Islet of Langerhans (tissue), 1 donor: ENCODE measurements at regions not wholly inside any gene's neighbourhood (a gene's known extent, or its start where the extent isn't known, plus 50 kb on each side); places are given as distances from the start of the nearest gene placed in this dataset.
"Not testable (repeated sequence)": the region's sequence is repeated elsewhere in the genome, so short reads cannot be mapped to it uniquely, and the experiment has no call there.

Source experiments
- FAIRE-seq: peaks from one replicate; lab custom pipeline; 2011; peaks lifted over from hg19 to GRCh38; lab: Jason Lieb, UNC

DNA sequence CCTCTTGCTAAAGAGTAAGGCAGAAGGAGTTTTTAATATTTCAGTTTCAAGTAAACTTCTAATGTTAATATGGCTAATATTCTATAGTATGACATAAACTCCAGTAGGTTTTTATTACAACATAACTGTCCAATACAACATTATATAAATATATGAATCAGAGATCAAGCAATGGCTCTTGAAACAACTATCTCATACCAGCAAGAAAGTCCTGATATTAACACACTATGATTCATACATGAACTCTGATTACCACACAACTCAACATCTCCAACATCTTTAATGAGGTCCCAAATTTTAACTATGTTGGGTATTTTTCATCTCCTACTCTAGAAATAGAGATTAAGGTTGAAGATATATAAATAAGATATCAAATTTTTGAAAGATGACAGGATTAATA is 878.3 kb downstream of the TLE1 start:
- FAIRE-seq = no peak

DNA sequence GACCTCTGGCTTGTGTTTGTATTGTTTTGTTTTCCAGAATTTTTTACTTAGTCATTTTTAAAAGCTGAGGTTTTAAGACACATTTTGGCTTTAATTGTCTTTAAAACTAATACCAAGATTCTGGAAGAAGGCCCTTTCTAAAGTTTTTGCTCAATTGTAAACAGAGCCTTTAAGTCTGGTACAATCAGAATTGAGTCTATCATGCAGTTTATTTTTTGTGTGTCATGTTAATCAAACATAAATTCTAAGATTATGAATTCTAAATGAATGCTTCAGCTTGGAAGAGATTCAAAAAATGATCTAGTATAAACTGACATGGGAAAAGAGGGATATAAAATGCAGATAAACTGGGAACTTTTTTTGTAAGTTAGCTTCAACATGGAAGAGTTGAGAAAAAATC is 882.7 kb downstream of the TLE1 start:
- FAIRE-seq = no peak

DNA sequence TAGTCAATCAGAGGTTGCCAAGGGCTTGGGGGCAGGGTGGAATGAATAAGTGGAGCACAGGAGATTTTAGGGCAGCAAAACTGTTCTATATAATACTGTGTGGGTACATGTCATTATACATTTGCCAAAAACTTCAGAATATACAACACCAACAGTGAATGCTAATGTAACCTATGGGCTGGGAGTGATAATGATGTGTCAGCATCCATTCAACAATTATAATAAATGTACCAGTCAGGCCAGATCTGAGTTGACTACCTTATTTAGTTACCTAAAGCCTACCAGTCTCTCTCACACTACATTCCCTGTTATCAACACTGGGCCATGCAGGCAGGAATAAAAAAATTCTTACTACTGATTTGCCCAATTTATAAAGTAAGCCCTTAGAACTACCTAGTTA is 884.5 kb downstream of the TLE1 start:
- FAIRE-seq = no peak

DNA sequence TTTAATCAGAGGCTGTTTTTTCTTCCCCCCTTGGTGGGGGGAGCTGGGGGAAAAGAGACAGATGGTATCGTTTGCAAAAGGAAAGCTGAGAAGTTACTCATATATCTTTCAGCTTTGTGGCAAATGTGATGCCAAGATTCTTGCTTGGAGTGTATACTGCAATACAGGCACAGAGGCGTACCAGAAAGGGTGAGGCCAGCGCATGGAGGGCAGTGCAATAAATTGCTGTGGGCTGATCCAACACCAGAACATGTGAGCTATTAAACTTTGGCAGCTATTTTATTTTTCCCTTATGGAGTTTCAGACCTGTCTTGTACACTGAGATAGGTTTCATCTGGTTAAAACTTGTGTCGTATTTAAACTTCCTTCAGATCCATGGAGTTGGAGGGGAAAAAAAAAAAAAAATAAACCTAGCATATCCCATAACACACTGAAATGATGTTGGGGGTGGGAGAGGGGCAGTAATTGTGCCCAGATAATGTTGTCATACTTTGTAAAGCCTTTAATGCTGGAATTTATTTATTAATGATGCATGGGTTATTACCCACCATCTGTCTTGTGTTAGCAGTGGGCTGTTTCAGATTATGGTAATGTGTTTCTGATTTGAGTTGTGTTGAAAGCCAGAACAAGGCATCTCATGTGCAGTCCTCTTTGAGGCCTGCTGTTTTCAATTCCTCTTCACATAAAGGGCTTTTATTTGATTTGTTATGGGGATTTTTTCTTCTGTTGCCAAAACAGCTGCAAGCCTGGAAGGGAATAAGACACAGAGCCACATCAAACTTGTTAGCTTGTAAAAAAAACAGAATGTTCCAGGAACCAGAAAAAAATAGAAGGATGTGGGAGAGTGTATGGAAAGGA is 891.3 kb downstream of the TLE1 start:
- no peak for FAIRE-seq

DNA sequence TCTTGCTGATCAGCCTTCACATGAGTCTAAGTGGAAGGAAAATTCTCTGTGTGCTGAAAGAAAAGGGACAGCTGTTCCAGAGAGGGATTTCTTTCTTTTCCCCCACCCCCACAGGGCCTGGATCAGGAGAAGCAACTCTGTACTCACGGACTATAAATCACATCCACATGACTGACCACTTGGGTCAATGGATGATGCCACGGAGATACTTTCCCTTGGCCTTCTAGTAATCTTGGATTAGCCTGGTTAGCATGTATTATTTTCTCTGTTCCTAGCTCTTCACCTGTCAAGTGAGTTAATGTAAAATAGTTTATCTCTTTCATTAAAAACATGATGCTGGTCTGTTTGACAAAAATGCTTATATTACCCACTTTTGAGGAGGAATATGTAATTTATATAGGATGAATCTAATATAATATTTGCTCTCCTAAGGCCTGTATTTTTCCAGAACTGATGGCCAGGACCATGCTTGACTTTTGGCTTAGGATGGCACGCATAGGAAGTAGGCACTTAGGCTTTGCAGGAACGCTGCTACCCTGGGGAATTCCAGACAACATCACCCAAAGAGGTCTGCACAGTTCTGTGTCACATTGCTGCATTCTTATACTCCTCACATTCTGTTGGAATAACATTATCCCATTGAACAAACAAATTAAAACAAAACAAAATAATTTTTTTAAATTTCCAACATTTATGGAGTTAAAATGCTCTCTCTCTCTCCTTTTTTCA is 892.1 kb downstream of the TLE1 start:
- FAIRE-seq = no peak

DNA sequence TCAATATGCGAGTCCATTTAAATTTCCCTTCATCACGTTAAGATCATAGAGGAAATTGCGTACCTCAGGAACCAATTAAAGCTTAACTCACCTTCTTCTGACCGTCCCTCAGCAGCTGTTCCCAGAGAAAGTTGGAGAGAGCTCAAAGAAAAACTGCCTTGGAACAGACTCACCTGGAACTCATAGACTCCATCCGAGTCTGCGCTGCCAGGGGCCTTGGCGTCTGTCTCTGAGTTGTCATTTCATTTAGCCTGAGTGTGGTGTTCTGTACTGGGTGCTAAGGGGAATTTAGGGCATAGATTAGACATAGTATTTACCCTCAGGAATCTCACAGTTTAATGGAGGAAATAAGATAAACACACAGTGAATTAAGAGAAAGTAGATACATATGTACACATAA is 892.7 kb downstream of the TLE1 start:
- FAIRE-seq = no peak

DNA sequence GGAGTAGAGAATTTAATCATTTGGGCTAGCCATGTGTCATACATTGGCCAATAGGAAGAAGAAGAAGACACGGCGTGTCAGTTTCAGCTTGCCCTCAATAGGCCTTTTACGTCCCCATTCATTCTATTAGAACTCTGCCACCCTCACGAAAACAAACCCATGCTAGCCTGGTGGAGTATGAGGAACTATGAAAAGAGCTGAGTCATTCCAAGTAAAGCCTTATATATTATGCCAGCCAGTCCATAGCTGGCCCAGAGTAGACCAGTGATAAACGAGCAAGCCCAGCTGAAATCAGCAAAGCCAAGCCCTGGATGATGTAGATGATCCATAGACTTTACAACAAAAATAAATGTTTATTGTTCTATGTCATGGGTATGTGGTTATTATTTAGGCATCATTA is 895.1 kb downstream of the TLE1 start:
- FAIRE-seq = no peak

DNA sequence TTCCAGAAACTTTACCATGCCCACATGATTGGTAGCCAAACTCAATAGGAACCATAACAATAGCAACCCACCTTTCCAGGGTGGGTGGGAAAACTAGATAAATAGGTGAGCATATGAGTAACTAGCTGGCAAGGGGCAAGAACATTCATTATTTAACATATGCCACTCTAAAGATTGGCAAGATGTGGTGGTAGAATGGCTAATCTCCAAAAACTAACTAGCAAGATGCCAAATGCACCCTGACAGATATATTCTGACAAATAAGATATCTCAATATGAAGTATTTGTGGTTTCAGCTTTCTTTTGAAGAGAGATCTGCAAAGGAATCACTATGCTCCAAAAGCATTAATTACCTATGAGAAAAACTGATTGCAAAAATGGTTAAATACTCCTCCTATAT is 895.6 kb downstream of the TLE1 start:
- FAIRE-seq = no peak

DNA sequence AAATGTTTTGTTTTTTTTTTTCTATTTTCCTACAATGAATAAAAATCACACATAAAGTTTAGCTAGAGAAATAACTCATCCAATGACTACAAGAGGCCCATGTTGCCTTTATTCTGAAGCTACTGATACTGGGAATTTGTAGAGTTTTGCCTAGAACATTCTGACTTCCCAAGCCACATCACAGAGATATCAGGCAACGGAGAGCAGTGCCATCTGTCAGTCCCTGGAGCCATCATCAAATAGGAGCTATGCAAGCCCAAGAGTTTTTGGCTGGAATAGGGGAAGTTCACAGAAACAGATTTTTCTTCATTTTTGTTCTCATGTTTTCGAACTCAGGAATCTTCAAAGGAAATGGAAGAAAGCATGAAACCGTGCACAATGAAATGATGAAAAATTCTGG is 896.6 kb downstream of the TLE1 start:
- FAIRE-seq = no peak

DNA sequence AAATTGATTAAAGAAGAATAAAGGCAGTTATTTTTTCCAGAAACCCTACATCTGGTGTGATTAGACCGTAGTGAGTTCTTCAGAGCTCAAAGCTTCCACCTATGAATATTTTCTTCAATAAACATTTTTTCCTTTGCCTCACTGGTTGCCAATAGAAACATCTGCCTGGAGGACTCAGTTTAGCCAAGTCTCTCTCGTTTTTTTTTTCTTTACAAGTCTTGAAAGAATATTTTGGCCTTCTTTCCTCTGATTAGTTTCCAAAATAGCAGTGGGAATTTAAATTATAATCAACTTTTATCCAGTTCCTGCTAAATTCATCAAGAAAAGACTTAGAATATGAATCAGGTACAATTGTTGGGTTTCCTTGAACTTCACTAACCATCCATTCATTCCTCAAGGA is 897.5 kb downstream of the TLE1 start:
- no peak for FAIRE-seq

DNA sequence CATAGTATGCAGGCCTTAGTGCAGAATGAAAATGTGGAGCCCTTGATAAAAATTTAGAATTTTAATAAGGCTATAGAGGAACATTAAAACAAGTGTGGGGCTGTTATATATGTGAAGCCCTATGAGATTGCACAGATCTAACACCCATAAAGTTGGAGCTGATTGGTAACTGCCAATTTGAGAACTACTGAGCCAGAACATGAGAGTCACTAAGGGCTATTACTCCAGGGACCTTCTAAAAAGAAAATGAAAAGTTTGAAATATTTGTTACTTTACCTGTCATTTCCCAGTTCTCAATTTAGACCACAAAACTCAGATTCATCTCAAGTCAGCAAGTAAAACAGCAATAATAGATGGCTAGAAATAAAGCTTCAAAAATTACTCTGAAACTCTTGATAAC is 898.6 kb downstream of the TLE1 start:
- FAIRE-seq = no peak

DNA sequence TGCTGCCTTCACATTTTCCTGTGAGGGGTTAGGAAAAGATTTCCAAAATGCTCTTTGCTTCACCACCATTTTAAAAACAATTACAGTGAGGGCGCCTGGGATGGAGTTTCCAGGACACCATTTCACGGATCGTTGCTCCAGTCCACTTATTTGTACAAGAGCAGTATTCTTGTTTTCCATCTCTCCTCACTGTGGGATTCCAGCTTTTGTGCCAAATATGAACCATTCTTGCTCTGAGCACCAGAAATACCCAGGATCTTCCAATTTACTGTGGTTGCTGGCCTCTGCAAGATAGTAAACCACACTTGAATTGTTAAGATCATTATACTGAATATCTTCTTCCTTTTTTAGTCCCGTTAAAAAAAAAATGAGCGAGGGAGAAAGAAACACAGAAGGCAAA is 899.5 kb downstream of the TLE1 start:
- FAIRE-seq = no peak

DNA sequence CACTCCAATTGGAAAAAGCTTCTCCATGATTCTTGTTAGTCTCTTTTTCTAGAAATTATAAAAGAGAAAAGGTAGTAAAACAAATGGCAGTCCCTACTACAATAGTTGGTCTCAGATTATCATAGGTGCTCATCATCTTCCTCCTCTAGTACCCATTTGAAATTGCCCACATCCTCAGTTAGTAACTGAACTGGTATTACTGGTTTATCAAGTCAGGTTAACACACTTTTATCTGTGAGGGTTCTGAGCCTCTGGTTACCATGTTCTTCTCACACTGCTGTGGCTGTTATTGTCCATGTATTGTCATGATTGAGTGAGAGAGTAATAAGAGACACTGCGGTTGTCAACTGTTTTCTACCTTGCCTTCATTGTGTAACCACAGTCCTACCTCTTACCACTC is 901.7 kb downstream of the TLE1 start:
- no peak for FAIRE-seq

DNA sequence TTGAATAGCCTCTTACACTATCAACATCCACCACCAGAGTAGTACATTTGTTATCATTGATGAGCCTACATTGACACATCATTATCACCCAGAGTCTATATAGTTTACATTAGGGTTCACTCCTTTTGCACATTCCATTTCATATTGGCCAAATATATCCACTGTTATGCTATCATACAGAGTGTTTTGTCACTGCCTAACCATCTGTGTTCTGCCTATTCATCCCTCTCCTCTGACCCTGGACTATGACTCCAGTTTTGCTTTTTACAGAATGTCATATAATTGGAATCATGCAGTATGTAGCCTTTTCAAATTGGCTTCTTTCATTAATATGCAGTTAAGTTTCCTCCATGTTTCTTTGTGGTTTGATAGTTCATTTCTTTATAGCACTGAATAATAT is 904.7 kb downstream of the TLE1 start:
- FAIRE-seq = no peak

DNA sequence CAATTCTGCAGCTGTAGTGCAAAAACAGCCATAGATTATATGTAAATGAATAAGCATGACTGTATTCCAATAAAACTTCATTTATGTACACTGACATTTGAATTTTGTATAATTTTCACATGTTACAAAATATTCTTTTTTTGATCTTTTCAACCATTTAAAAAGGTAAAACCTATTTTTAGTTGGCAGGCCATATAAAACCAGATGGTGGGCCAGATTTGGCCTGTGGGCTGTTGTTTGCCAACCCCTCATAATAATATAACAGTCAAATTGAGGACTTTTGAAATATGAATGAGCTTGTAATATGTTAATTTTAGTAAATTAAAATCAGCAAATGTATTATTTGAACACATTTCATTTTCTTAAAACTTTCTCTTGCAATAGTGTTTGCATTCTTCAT is 913.4 kb downstream of the TLE1 start:
- no peak for FAIRE-seq

DNA sequence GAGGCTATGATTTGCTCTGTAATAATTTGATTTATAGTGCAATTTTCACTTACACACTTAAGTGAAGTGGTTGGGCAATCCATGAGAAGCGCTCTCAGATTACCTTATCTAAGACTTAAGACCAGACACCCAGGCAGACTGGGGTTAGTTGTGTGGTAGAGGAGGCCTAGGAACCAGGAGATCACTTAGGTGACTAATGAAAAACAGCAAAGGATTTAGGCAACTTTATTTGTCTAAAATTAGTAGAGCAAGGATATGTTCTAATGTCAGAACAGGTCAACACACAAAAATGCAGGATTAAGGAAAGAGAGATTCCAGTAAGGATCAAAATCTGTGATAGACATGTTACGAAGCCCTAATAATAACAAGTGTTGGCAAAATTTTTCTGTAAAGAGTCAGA is 913.8 kb downstream of the TLE1 start:
- no peak for FAIRE-seq

DNA sequence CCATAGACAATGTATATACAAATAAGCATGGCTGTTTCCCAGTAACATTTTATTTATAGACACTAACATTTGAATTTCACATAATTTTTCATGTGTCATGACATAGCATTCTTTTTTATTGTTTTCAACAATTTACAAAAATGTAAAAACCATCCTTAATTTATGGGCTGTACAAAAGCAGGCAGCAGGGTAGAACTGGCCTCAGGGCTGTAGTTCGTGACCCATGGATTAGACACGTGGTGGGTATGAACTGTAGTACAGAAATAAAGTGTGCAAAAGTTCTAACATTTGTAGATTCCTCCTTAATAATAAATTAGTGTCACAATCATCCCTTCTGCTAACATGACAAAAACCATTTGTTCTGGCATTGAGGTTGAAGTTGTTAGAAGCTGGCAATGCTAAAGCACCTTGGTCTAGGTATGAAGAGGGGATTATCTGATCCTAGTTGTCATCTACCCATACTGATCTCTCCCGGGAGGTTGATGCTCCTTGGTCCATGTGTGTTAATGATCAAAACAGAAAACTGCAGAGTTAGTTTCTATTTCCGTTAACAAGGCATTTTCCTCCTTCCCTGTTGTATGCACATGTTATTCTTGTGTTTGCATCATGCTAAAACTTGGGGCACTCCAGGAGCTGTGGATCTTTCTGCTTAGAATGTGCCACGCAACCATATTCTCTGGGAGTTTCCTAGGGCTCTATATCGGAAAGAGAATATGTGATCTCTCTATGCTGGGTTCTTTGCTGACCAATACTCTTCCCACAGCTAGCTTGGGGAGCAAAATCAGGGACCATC is 917.6 kb downstream of the TLE1 start:
- FAIRE-seq = no peak

DNA sequence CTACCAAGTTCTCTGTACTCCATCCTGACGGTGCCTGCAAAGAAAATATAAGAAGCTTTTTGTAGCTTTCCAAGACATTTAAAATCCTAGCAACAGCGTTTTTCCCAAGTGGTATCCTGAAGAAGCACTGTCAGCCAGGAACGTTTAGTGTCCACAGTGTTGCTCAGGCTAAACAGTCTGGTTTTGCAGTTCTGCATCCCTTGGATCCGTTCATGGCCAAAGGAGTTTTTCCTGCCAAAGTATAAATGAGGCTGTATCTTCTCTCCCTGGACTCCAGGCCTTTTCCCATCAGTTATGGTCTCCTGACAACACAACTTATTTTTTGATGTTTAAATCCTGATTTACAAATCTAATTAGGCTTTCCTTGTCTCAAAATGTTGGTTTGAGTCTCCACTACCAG is 925.8 kb downstream of the TLE1 start:
- FAIRE-seq = no peak

DNA sequence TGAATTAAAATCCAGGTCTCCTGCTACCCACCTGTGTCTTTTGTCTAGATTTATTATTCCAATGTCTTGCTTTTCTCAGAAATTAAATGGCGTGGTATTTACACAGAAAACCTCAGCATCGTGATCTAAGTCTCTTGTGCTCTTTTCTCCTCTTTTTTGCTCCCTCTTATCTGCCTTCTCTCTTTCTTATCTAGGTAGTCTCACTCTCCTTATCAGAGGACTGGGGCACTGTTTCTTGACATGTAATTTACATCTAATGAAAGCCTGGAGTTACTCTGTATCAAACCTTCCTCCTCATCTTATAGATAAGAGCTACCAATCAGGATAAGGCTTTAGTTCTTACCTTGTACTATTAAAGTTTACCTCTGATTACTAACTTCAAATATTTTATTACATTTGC is 933.8 kb downstream of the TLE1 start:
- no peak for FAIRE-seq

DNA sequence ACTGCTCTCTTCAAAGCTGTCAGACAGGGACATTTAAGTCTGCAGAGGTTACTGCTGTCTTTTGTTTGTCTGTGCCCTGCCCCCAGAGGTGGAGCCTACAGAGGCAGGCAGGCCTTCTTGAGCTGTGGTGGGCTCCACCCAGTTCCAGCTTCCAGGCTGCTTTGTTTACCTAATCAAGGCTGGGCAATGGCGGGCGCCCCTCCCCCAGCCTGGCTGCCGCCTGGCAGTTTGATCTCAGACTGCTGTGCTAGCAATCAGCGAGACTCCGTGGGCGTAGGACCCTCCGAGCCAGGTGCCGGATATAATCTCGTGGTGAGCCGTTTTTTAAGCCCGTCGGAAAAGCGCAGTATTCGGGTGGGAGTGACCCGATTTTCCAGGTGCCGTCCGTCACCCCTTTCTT is 942.3 kb downstream of the TLE1 start:
- FAIRE-seq = not testable (repeated sequence)

DNA sequence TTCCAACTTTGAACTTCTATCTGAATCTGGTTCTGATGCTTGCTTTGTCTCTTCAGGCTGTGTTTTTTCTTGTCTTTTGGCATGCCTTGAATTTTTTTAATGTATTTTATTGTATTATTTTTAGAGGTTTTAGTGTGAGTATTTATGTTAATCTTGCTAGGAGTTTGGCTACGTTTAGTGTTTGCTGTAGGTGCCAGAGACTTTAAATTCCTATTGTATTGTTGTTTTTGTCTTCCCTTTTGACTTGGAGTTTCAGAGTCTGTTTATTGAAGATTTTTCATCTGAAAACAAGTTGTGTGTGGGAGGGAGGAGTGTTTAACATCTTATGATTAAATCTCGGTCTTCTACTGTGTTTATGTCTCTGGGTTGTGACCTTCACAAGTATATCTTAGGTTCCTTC is 956.8 kb downstream of the TLE1 start:
- FAIRE-seq = no peak

DNA sequence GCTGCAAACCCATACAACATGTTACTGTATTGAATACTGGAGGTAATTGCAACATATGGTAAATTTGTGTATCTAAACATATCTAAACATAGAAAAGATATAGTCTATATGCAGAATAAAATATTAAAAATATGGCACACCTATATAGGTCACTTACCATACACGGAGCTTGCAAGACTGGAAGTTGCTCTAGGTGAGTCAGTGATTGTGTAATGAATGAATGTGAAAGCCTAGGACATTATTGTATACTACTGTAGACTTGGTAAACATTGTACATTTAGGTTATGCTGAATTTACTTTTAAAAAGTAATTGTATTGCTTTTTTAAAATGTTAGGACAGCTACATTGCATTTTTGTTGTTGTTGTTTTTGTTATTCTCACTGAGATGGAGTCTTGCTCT is 968.8 kb downstream of the TLE1 start:
- no peak for FAIRE-seq

DNA sequence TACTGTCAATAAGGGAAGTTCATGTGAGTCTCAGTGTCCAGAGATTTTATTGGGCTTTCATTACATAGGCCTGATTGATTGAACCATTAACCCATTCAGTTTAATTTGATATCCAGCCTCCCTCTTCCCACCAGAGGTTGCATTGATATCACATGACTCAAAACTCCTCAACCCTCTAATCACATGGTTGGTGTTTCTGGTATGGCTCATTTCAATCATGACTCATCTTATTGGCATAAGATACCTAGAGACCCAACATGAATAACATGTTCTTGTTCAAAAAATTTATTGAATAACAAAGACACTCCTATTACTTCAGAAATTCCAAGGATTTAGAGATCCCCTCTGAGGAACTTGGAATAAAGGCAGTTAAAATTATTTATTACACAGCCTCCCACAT is 982.2 kb downstream of the TLE1 start:
- FAIRE-seq = no peak
